Esophagus squamous epithelium (tissue), 4 donors: ENCODE measurements at regions not wholly inside any gene's neighbourhood (a gene's known extent, or its start where the extent isn't known, plus 50 kb on each side); places are given as distances from the start of the nearest gene placed in this dataset.

Experiments
- POLR2A ChIP-seq, 4 donors: fragments of 450-650 bp; IDR thresholded peaks; one replicate each; pipeline ENCODE4 v1.6.1; 2017; ENCODE audit warnings: antibody characterized with exemption in 4 of 4, mild to moderate bottlenecking in 4 of 4, moderate library complexity in 3 of 4
- TF ChIP-seq, protein P1 (sequence below), 6 experiments: fragments of 450-650 bp in 4 of 6; fragments of 200-600 bp in 2 of 6; sonication (generic) in 2 of 6; IDR thresholded peaks; one replicate each; pipeline ENCODE4 v1.5.1; 2016 to 2019; ENCODE audit warnings: antibody characterized with exemption in 6 of 6, mild to moderate bottlenecking in 4 of 6, moderate library complexity in 4 of 6

GRCh38 chr1:72757843-72758242, 475.5 kb upstream of the NEGR1 start:
- TF ChIP-seq, protein P1, sequence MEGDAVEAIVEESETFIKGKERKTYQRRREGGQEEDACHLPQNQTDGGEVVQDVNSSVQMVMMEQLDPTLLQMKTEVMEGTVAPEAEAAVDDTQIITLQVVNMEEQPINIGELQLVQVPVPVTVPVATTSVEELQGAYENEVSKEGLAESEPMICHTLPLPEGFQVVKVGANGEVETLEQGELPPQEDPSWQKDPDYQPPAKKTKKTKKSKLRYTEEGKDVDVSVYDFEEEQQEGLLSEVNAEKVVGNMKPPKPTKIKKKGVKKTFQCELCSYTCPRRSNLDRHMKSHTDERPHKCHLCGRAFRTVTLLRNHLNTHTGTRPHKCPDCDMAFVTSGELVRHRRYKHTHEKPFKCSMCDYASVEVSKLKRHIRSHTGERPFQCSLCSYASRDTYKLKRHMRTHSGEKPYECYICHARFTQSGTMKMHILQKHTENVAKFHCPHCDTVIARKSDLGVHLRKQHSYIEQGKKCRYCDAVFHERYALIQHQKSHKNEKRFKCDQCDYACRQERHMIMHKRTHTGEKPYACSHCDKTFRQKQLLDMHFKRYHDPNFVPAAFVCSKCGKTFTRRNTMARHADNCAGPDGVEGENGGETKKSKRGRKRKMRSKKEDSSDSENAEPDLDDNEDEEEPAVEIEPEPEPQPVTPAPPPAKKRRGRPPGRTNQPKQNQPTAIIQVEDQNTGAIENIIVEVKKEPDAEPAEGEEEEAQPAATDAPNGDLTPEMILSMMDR (IDR thresholded peaks at IDR 0.05): no peak
- TF ChIP-seq POLR2A (IDR thresholded peaks at IDR 0.05): no peak
